Stomach (tissue), 4 donors: ENCODE measurements at regions not wholly inside any gene's neighbourhood (a gene's known extent, or its start where the extent isn't known, plus 50 kb on each side); places are given as distances from the start of the nearest gene placed in this dataset.

Source experiments
- CTCF ChIP-seq, 7 experiments: fragments of 450-650 bp in 4 of 7; fragments of 200-600 bp in 3 of 7; sonication (generic) in 3 of 7; IDR thresholded peaks; one replicate each; pipeline ENCODE4 v1.5.1; 2016 to 2019; ENCODE audit warnings: antibody characterized with exemption in 7 of 7, control low read depth in 2 of 7, mild to moderate bottlenecking in 1 of 7
- EP300 ChIP-seq: sonication (generic); formaldehyde crosslinking; IDR thresholded peaks from one replicate; pipeline ENCODE4 v1.6.1; 2017; ENCODE audit warnings: antibody characterized with exemption
- POLR2A ChIP-seq, 4 donors: fragments of 450-650 bp; IDR thresholded peaks; one replicate each; pipeline ENCODE4 v1.6.1; 2016; ENCODE audit warnings: antibody characterized with exemption in 4 of 4, control low read depth in 2 of 4, mild to moderate bottlenecking in 1 of 4, moderate library complexity in 1 of 4
- POLR2AphosphoS5 ChIP-seq, 3 donors: sonication (generic); formaldehyde crosslinking; IDR thresholded peaks; one replicate each; pipeline ENCODE4 v1.6.1; 2016; ENCODE audit warnings: antibody characterized with exemption in 3 of 3

- TF ChIP-seq CTCF (IDR thresholded peaks at IDR 0.05) (no peak), POLR2A (IDR thresholded peaks at IDR 0.05) (no peak), EP300 (no peak), POLR2AphosphoS5 (IDR thresholded peaks at IDR 0.05) (no peak)
Measured at GRCh38 chr4:151887031-151887815, 126.4 kb upstream of the GATB start.
